ENCODE measurements at regions not wholly inside any gene's neighbourhood (a gene's known extent, or its start where the extent isn't known, plus 50 kb on each side); places are given as distances from the start of the nearest gene placed in this dataset.
A peak's percentile ranks its signal among the peaks of the same experiment; 100 is the strongest.

- TF ChIP-seq EZH2phosphoT487 (IDR thresholded peaks at IDR 0.05; ENCODE audit: borderline replicate concordance, low read length) (no peak), CTCF (IDR thresholded peaks at IDR 0.05; ENCODE audit: low read depth, low read length, poor library complexity, severe bottlenecking) (no peak)
- Histone ChIP-seq H3K9me3 (ENCODE audit: control insufficient read depth, insufficient read depth, low read length) (no peaks in the 10 kb centered on the region), H3K4me3 (ENCODE audit: low read length) (peak overlapping the region; percentile 63), H3K9me2 (replicated peaks; ENCODE audit: control insufficient read depth, low read length) (no peaks in the 10 kb centered on the region), H3K36me3 (ENCODE audit: control insufficient read depth, low read length) (no peaks in the 10 kb centered on the region), H4K20me1 (ENCODE audit: control insufficient read depth, insufficient read depth, low read depth, low read length) (no peaks in the 10 kb centered on the region), H3K79me2 (ENCODE audit: control insufficient read depth, low read length) (no peaks in the 10 kb centered on the region), H3F3A (ENCODE audit: control insufficient read depth, insufficient read depth) (no peaks in the 10 kb centered on the region), H3K27me3 (ENCODE audit: control insufficient read depth, low read length) (peaks cover 3% of the 10 kb centered on the region; the same call in 1 of the 2 replicates), H3K4me2 (ENCODE audit: low read length) (peak overlapping the region; percentile 67), H3K27ac (ENCODE audit: low read depth, low read length) (no peak overlapping the region), H3K4me1 (ENCODE audit: control insufficient read depth, low read length) (peaks cover 13% of the 10 kb centered on the region)
These were observed 70.9 kb upstream of the ETS2 start for GRCh38 chr21:38734646-38735365.

- Histone ChIP-seq H3F3A (ENCODE audit: control insufficient read depth, insufficient read depth) (no peaks in the 10 kb centered on the region), H3K79me2 (ENCODE audit: control insufficient read depth, low read length) (no peaks in the 10 kb centered on the region), H3K36me3 (ENCODE audit: control insufficient read depth, low read length) (no peaks in the 10 kb centered on the region), H3K9me3 (ENCODE audit: control insufficient read depth, insufficient read depth, low read length) (no peaks in the 10 kb centered on the region), H3K4me1 (ENCODE audit: control insufficient read depth, low read length) (peaks cover 13% of the 10 kb centered on the region), H3K4me2 (ENCODE audit: low read length) (no peak overlapping the region), H3K27ac (ENCODE audit: low read depth, low read length) (no peak overlapping the region), H3K4me3 (ENCODE audit: low read length) (no peak overlapping the region), H3K9me2 (replicated peaks; ENCODE audit: control insufficient read depth, low read length) (no peaks in the 10 kb centered on the region), H3K27me3 (ENCODE audit: control insufficient read depth, low read length) (peaks cover 3% of the 10 kb centered on the region; the same call in 1 of the 2 replicates), H4K20me1 (ENCODE audit: control insufficient read depth, insufficient read depth, low read depth, low read length) (no peaks in the 10 kb centered on the region)
- no peak for TF ChIP-seq EZH2phosphoT487 (IDR thresholded peaks at IDR 0.05; ENCODE audit: borderline replicate concordance, low read length)
- TF ChIP-seq CTCF (IDR thresholded peaks at IDR 0.05; ENCODE audit: low read depth, low read length, poor library complexity, severe bottlenecking) = no peak
These were observed 70.0 kb upstream of the ETS2 start for GRCh38 chr21:38735626-38736206.

- Histone ChIP-seq H3F3A (ENCODE audit: control insufficient read depth, insufficient read depth) (no peaks in the 10 kb centered on the region), H4K20me1 (ENCODE audit: control insufficient read depth, insufficient read depth, low read depth, low read length) (no peaks in the 10 kb centered on the region), H3K27ac (ENCODE audit: low read depth, low read length) (no peak overlapping the region), H3K79me2 (ENCODE audit: control insufficient read depth, low read length) (no peaks in the 10 kb centered on the region), H3K4me3 (ENCODE audit: low read length) (no peak overlapping the region), H3K9me3 (ENCODE audit: control insufficient read depth, insufficient read depth, low read length) (no peaks in the 10 kb centered on the region), H3K27me3 (ENCODE audit: control insufficient read depth, low read length) (no peaks in the 10 kb centered on the region; the same call in 1 of the 2 replicates), H3K36me3 (ENCODE audit: control insufficient read depth, low read length) (no peaks in the 10 kb centered on the region), H3K4me1 (ENCODE audit: control insufficient read depth, low read length) (peaks cover 10% of the 10 kb centered on the region), H3K9me2 (replicated peaks; ENCODE audit: control insufficient read depth, low read length) (no peaks in the 10 kb centered on the region), H3K4me2 (ENCODE audit: low read length) (no peak overlapping the region)
- no peak for TF ChIP-seq EZH2phosphoT487 (IDR thresholded peaks at IDR 0.05; ENCODE audit: borderline replicate concordance, low read length)
- TF ChIP-seq CTCF (IDR thresholded peaks at IDR 0.05; ENCODE audit: low read depth, low read length, poor library complexity, severe bottlenecking) = no peak
These were observed 65.6 kb upstream of the ETS2 start for GRCh38 chr21:38740090-38740489.

All from DOHH2 (cell line).